ENCODE measurements at regions not wholly inside any gene's neighbourhood (a gene's known extent, or its start where the extent isn't known, plus 50 kb on each side); places are given as distances from the start of the nearest gene placed in this dataset.

GRCh38 chr18:45496741-45497140 is 118.5 kb upstream of the SLC14A2 start (continued):
- no peak for TF ChIP-seq ZNF462 (CRISPR knock-in tag; IDR thresholded peaks at IDR 0.05)
- TF ChIP-seq EZH2 (IDR thresholded peaks at IDR 0.05; ENCODE audit: low read depth, unreplicated experiment) = no peak
- no peak for TF ChIP-seq STAT1 (IDR thresholded peaks at IDR 0.05; ENCODE audit: unreplicated experiment)
- TF ChIP-seq POLR2AphosphoS5 (IDR thresholded peaks at IDR 0.05; ENCODE audit: low read depth) = no peak
- no peak for TF ChIP-seq JUNB (IDR thresholded peaks at IDR 0.05; ENCODE audit: unreplicated experiment)
- no peak for TF ChIP-seq EZH2phosphoT487 (IDR thresholded peaks at IDR 0.05; ENCODE audit: unreplicated experiment)
- no peak for TF ChIP-seq CTCF (conservative IDR thresholded peaks at IDR 0.05; ENCODE audit: low read depth in 2 of 2)

- H3K27me3 ChIP-seq (ENCODE audit: insufficient read depth) = no peaks in the 10 kb centered on the region
- peaks cover 3% of the 10 kb centered on the region; the same call in 2 of the 3 replicates for H3K4me1 Mint-ChIP-seq
- no peak overlapping the region for H3K27ac ChIP-seq (ENCODE audit: low read depth)
- no peaks in the 10 kb centered on the region for H3F3A ChIP-seq (replicated peaks; ENCODE audit: low read depth)
- 0 out of 2 replicates have a peak overlapping the region, but pooled peaks have one; percentile 10 for H2AFZ ChIP-seq
- no peaks in the 10 kb centered on the region for H3K36me3 Mint-ChIP-seq (ENCODE audit: low read depth)
- no peaks in the 10 kb centered on the region for H3K9me3 Mint-ChIP-seq
- no peaks in the 10 kb centered on the region for H4K20me1 ChIP-seq (replicated peaks; ENCODE audit: insufficient read depth)
- no peak overlapping the region for H3K4me2 ChIP-seq
- H3K36me3 ChIP-seq (ENCODE audit: insufficient read depth) = no peaks in the 10 kb centered on the region
- ATAC-seq = no peak
- H3K4me1 ChIP-seq (ENCODE audit: insufficient read depth) = no peaks in the 10 kb centered on the region
- no peak overlapping the region; the same call in 1 of the 2 replicates for H3K27ac Mint-ChIP-seq
- no peaks in the 10 kb centered on the region for H3K79me2 ChIP-seq (replicated peaks; ENCODE audit: insufficient read depth)
- H3K4me3 Mint-ChIP-seq = no peak overlapping the region
- H3K9me2 ChIP-seq (ENCODE audit: insufficient read depth) = no peaks in the 10 kb centered on the region
- DNase-seq (ENCODE audit: low spot score) = no peak
- H3K4me3 ChIP-seq = no peak overlapping the region
- peaks cover 4% of the 10 kb centered on the region for H3K27me3 Mint-ChIP-seq (ENCODE audit: insufficient read depth, low read depth, poor library complexity)
- TF ChIP-seq EZH2phosphoT487 (IDR thresholded peaks at IDR 0.05; ENCODE audit: unreplicated experiment) (no peak), ZNF462 (CRISPR knock-in tag; IDR thresholded peaks at IDR 0.05) (no peak)
These were observed 117.5 kb upstream of the SLC14A2 start for GRCh38 chr18:45497595-45498286.
